Vagina (tissue), 2 donors: ENCODE measurements at regions not wholly inside any gene's neighbourhood (a gene's known extent, or its start where the extent isn't known, plus 50 kb on each side); places are given as distances from the start of the nearest gene placed in this dataset.

ENCODE experiments used
- CTCF ChIP-seq, 3 experiments: fragments of 450-650 bp in 2 of 3; fragments of 200-600 bp in 1 of 3; sonication (generic) in 1 of 3; IDR thresholded peaks; one replicate each; pipeline ENCODE4 v1.5.1; 2017 to 2019; ENCODE audit warnings: antibody characterized with exemption in 3 of 3, mild to moderate bottlenecking in 2 of 3, moderate library complexity in 2 of 3
- POLR2A ChIP-seq, 2 donors: fragments of 450-650 bp; IDR thresholded peaks; one replicate each; pipeline ENCODE4 v1.6.1; 2017; ENCODE audit warnings: antibody characterized with exemption in 2 of 2, mild to moderate bottlenecking in 2 of 2, moderate library complexity in 2 of 2

DNA sequence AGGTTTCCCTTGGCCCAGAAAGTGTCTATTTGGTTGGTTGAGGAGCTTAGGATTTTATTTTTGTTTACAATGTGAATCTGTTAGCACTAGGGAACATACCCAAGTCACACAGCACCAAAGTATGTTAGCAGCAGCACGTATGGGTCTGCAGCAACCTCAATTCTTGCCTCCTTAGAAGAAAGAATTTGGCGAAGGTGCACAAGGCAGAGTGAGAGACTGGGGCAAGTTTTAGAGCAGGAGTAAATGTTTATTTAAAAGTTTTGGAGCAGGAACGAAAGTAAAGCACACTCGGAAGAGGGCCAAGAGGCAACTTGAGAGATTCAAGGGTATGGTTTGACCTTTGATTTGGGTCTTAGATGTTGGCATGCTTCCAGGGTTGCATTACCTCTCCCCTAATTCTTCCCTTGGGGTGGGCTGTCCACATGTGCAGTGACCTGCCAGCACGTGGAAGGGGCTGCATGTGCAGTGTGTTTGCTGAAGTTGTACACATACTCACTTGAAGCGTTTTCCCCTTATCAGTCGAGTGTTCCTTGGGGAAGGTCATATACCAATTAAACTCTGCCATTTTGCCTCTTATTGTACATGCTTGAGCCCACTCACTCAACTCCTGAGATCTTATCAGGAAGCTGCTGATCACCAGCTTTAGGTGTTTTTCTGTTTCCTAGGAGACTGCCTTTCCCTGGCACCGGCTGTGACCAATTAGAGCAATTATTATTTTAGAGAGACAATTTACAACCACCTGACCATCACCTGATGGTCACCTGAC is 64.9 kb upstream of the SHC3 start:
- TF ChIP-seq CTCF (IDR thresholded peaks at IDR 0.05) (no peak), POLR2A (IDR thresholded peaks at IDR 0.05) (no peak)
